ENCODE measurements at regions not wholly inside any gene's neighbourhood (a gene's known extent, or its start where the extent isn't known, plus 50 kb on each side); places are given as distances from the start of the nearest gene placed in this dataset.

GRCh38 chr6:151699719-151700118, 107.8 kb upstream of the ESR1 start:
- DNase-seq (ENCODE audit: extremely low read depth in 1 of 2, low read depth in 1 of 2): no peak

GRCh38 chr6:151701911-151702562, 105.4 kb upstream of the ESR1 start:
- no peak for DNase-seq (ENCODE audit: extremely low read depth in 1 of 2, low read depth in 1 of 2)

- no peak for DNase-seq (ENCODE audit: extremely low read depth in 1 of 2, low read depth in 1 of 2)
Measured at GRCh38 chr6:151702851-151703658, 104.4 kb upstream of the ESR1 start.

GRCh38 chr6:151704383-151704782, 103.1 kb upstream of the ESR1 start:
- peak in 1 of 2 donors; percentile 15 for DNase-seq (ENCODE audit: extremely low read depth in 1 of 2, low read depth in 1 of 2)

GRCh38 chr6:151705993-151706733, 101.3 kb upstream of the ESR1 start:
- no peak for DNase-seq (ENCODE audit: extremely low read depth in 1 of 2, low read depth in 1 of 2)

GRCh38 chr6:151709329-151709728, 98.2 kb upstream of the ESR1 start:
- no peak for DNase-seq (ENCODE audit: extremely low read depth in 1 of 2, low read depth in 1 of 2)

- DNase-seq (ENCODE audit: extremely low read depth in 1 of 2, low read depth in 1 of 2): no peak
Measured at GRCh38 chr6:151716526-151716932, 91.0 kb upstream of the ESR1 start.

- DNase-seq (ENCODE audit: extremely low read depth in 1 of 2, low read depth in 1 of 2): no peak
Measured at GRCh38 chr6:151719070-151719469, 88.4 kb upstream of the ESR1 start.

- no peak for DNase-seq (ENCODE audit: extremely low read depth in 1 of 2, low read depth in 1 of 2)
Measured at GRCh38 chr6:151721146-151721545, 86.3 kb upstream of the ESR1 start.

GRCh38 chr6:151721671-151722070, 85.8 kb upstream of the ESR1 start:
- DNase-seq (ENCODE audit: extremely low read depth in 1 of 2, low read depth in 1 of 2): no peak

- no peak for DNase-seq (ENCODE audit: extremely low read depth in 1 of 2, low read depth in 1 of 2)
Measured at GRCh38 chr6:151722342-151722741, 85.1 kb upstream of the ESR1 start.

GRCh38 chr6:151723152-151723551, 84.3 kb upstream of the ESR1 start:
- DNase-seq (ENCODE audit: extremely low read depth in 1 of 2, low read depth in 1 of 2): peak in 1 of 2 donors; percentile 51

- no peak for DNase-seq (ENCODE audit: extremely low read depth in 1 of 2, low read depth in 1 of 2)
Measured at GRCh38 chr6:151729829-151730495, 77.5 kb upstream of the ESR1 start.

GRCh38 chr6:151730496-151730870, 77.0 kb upstream of the ESR1 start:
- DNase-seq (ENCODE audit: extremely low read depth in 1 of 2, low read depth in 1 of 2): no peak

GRCh38 chr6:151731313-151731712, 76.2 kb upstream of the ESR1 start:
- DNase-seq (ENCODE audit: extremely low read depth in 1 of 2, low read depth in 1 of 2): no peak

GRCh38 chr6:151733680-151734320, 73.7 kb upstream of the ESR1 start:
- DNase-seq (ENCODE audit: extremely low read depth in 1 of 2, low read depth in 1 of 2): no peak

- DNase-seq (ENCODE audit: extremely low read depth in 1 of 2, low read depth in 1 of 2): no peak
Measured at GRCh38 chr6:151738267-151738666, 69.2 kb upstream of the ESR1 start.

- DNase-seq (ENCODE audit: extremely low read depth in 1 of 2, low read depth in 1 of 2): no peak
Measured at GRCh38 chr6:151738960-151739359, 68.5 kb upstream of the ESR1 start.

- DNase-seq (ENCODE audit: extremely low read depth in 1 of 2, low read depth in 1 of 2): no peak
Measured at GRCh38 chr6:151740820-151741219, 66.7 kb upstream of the ESR1 start.

GRCh38 chr6:151747896-151748295, 59.6 kb upstream of the ESR1 start:
- no peak for DNase-seq (ENCODE audit: extremely low read depth in 1 of 2, low read depth in 1 of 2)

GRCh38 chr6:151749341-151749740, 58.1 kb upstream of the ESR1 start:
- DNase-seq (ENCODE audit: extremely low read depth in 1 of 2, low read depth in 1 of 2): no peak
